PC-9 (cell line): ENCODE measurements at regions not wholly inside any gene's neighbourhood (a gene's known extent, or its start where the extent isn't known, plus 50 kb on each side); places are given as distances from the start of the nearest gene placed in this dataset.

ENCODE experiments used
- EZH2 ChIP-seq: fragments of 200-600 bp; sonication (generic); IDR thresholded peaks from 2 replicates; pipeline ENCODE4 v1.8.0; 2017; ENCODE audit warnings: antibody characterized with exemption, low read depth
- TF ChIP-seq, protein P1 (sequence below): fragments of 200-600 bp; sonication (generic); conservative IDR thresholded peaks from 2 replicates; pipeline ENCODE4 v1.6.1; 2017; ENCODE audit warnings: mixed run types, antibody characterized with exemption, mild to moderate bottlenecking, moderate library complexity

DNA sequence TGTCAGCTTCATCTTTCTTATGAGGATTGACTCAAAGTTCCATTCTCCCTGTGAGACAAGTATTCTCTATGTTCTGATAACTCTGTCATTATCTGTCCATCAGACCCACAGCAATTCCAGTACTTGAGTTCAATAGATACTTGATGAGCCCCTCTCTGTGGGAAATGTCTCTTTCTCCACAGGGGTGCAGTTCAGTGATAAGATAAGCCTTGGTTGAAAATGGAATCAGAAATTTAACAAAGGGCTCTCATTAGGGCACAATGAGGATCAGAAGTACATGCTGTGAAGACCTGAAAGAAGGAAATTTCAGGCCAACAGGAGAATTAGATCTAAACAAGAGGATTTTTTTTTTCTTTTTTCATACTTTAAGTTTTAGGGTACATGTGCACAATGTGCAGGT, 737.3 kb downstream of the MTRR start:
- TF ChIP-seq, protein P1, sequence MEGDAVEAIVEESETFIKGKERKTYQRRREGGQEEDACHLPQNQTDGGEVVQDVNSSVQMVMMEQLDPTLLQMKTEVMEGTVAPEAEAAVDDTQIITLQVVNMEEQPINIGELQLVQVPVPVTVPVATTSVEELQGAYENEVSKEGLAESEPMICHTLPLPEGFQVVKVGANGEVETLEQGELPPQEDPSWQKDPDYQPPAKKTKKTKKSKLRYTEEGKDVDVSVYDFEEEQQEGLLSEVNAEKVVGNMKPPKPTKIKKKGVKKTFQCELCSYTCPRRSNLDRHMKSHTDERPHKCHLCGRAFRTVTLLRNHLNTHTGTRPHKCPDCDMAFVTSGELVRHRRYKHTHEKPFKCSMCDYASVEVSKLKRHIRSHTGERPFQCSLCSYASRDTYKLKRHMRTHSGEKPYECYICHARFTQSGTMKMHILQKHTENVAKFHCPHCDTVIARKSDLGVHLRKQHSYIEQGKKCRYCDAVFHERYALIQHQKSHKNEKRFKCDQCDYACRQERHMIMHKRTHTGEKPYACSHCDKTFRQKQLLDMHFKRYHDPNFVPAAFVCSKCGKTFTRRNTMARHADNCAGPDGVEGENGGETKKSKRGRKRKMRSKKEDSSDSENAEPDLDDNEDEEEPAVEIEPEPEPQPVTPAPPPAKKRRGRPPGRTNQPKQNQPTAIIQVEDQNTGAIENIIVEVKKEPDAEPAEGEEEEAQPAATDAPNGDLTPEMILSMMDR = no peak
- TF ChIP-seq EZH2 = no peak
